Pancreas (tissue), 10 donors: ENCODE measurements at regions not wholly inside any gene's neighbourhood (a gene's known extent, or its start where the extent isn't known, plus 50 kb on each side); places are given as distances from the start of the nearest gene placed in this dataset.

Experiments
- ATAC-seq, 4 donors: fragments of 200-7000 bp; cut with Tn5 transposase; one replicate each; pipeline versions ENCODE4 v1.8.0 to v1.9.1; 2020; ENCODE audit warnings: mild to moderate bottlenecking in 4 of 4, moderate library complexity in 4 of 4
- DNase-seq, 6 donors: peaks; one replicate each; pipeline ENCODE4 v3.0.0-alpha.2; 2020
- FAIRE-seq: peaks from 2 replicates; lab custom pipeline; 2012; peaks lifted over from hg19 to GRCh38; lab: Jason Lieb, UNC
- H3K27ac ChIP-seq, 4 donors: fragments of 200-600 bp; sonication (generic); 1 replicate in 3 of 4; 2 replicates in 1 of 4; pipeline versions ENCODE4 v1.5.0 to v1.8.0; 2020
- H3K27me3 ChIP-seq, 4 donors: fragments of 200-600 bp; one replicate each; pipeline ENCODE4 v1.8.0; 2021
- H3K36me3 ChIP-seq, 3 donors: fragments of 200-600 bp; sonication (generic) in 1 of 3; one replicate each; pipeline versions ENCODE4 v1.5.0 to v1.8.0; 2020 to 2021
- H3K4me1 ChIP-seq, 3 donors: fragments of 200-600 bp; one replicate each; pipeline ENCODE4 v1.8.0; 2021
- H3K4me3 ChIP-seq, 4 donors: fragments of 200-600 bp; sonication (generic) in 2 of 4; one replicate each; pipeline versions ENCODE4 v1.5.0 to v1.8.0; 2020 to 2021
- H3K9me3 ChIP-seq, 4 donors: fragments of 200-600 bp; one replicate each; pipeline ENCODE4 v1.8.0; 2021
- CTCF ChIP-seq, 4 donors: fragments of 200-600 bp; sonication (generic) in 3 of 4; IDR thresholded peaks; one replicate each; pipeline versions ENCODE4 v1.5.0 to v1.8.0; 2021; ENCODE audit warnings: antibody characterized with exemption in 4 of 4
- WGBS, 2 donors: extraction: QIAGEN DNeasy Blood & Tissue Kit; methylation state at CpG; one replicate each; pipeline ENCODE4 v1.1.7; 2013; 5-methylcytosine and 5-hydroxymethylcytosine counted together
- intact Hi-C, 3 donors: fragments of 100-400 bp; cut with DNase I; formaldehyde crosslinking; loops; one replicate each; pipeline versions ENCODE4 v1.11.1 to v1.14.2; 2022
- donor health status: healthy with polysubstance abuse.
- donor health status: DM: no; HTN: no; CAD: no; lungs with moderate emphysema.
- donor health status: DM: no; HTN: no; CAD: no.
- donor health status: control.
- donor health status: control.
- donor health status: Bipolar disorder and iron deficiency.
- donor health status: DM: yes; HTN: yes; CAD: no.
- donor health status: DM: no; HTN: no; CAD: no.
- donor health status: DM: no; HTN: no; CAD: no.
- donor health status: DM: yes; HTN: yes; CAD: no.

DNA sequence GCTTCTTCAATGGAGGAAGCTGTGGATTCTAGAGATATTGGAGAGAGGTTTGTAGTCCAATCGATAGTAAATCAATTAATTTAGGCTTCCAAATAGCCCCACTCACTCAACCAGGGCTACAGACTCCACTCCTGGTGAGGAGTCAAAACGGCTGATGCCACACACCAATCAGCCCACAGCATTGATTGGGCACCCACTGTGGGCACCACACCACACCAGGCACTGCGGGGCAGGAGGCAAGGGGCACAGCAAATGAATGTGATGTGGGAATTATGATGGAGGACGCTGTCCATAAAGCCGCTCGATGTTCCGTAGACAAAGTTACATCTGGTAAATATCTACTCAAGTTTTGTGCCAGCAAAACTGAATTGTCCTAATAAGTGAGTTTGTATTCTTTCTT, 547.3 kb upstream of the CADM1 start:
- H3K4me3 ChIP-seq, result no peak overlapping the region
- no peak overlapping the region for H3K27ac ChIP-seq
- WGBS, 2 donors, result 68 to 79% methylated on average over 7 of the region's 7 CpGs
- TF ChIP-seq CTCF (IDR thresholded peaks at IDR 0.05), result no peak
- no peak for ATAC-seq
- H3K27me3 ChIP-seq, result no peaks in the 10 kb centered on the region
- no peak for DNase-seq
- H3K36me3 ChIP-seq, result no peaks in the 10 kb centered on the region
- no peaks in the 10 kb centered on the region for H3K9me3 ChIP-seq
- intact Hi-C loops, result no loop called here
- H3K4me1 ChIP-seq, result no peaks in the 10 kb centered on the region
- FAIRE-seq, result no peak

- H3K27ac ChIP-seq, result no peak overlapping the region
- no peak for ATAC-seq
- no peaks in the 10 kb centered on the region for H3K27me3 ChIP-seq
- H3K4me1 ChIP-seq, result no peaks in the 10 kb centered on the region
- TF ChIP-seq CTCF (IDR thresholded peaks at IDR 0.05), result no peak
- H3K4me3 ChIP-seq, result no peak overlapping the region
- H3K36me3 ChIP-seq, result no peaks in the 10 kb centered on the region
- intact Hi-C loops, result no loop called here
- DNase-seq, result no peak
- WGBS, 2 donors, result 13 to 24% methylated on average over 1 of the region's 1 CpG
- H3K9me3 ChIP-seq, result no peaks in the 10 kb centered on the region
- no peak for FAIRE-seq
These were observed 545.2 kb upstream of the CADM1 start for GRCh38 chr11:116049383-116049782.

GRCh38 chr11:116046127-116046526, 541.9 kb upstream of the CADM1 start:
- H3K27ac ChIP-seq, result no peak overlapping the region
- intact Hi-C loops, result no loop called here
- no peak for TF ChIP-seq CTCF (IDR thresholded peaks at IDR 0.05)
- WGBS, 2 donors, result 73 to 81% methylated on average over 6 of the region's 6 CpGs
- DNase-seq, result no peak
- H3K4me1 ChIP-seq, result no peaks in the 10 kb centered on the region
- ATAC-seq, result no peak
- FAIRE-seq, result no peak
- H3K4me3 ChIP-seq, result no peak overlapping the region
- no peaks in the 10 kb centered on the region for H3K36me3 ChIP-seq
- H3K9me3 ChIP-seq, result no peaks in the 10 kb centered on the region
- H3K27me3 ChIP-seq, result no peaks in the 10 kb centered on the region

- no peak for FAIRE-seq
- intact Hi-C loops, result no loop called here
These were observed 540.7 kb upstream of the CADM1 start for GRCh38 chr11:116044941-116045340.

DNA sequence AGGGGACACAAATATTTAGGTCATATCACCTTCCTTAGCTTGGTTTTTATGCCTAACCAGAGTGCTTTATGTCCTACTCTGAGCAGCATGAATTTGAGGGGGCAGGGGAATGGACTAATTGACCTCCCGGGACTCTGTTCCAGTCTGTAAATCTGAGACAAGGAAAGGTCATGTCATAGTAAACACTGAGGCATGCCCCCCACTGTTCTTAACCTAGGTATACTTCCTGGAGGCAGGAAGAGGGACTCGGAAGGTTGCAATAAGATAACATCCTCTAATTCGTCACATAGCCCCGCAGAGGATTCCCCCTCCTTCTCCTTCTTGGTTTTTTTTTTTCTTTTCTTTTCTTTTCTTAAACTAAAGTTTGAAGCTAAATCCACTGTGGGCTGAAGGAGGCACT, 540.3 kb upstream of the CADM1 start:
- Histone ChIP-seq H3K4me3 (no peak overlapping the region), H3K9me3 (no peaks in the 10 kb centered on the region), H3K27ac (no peak overlapping the region), H3K27me3 (no peaks in the 10 kb centered on the region), H3K36me3 (no peaks in the 10 kb centered on the region), H3K4me1 (no peaks in the 10 kb centered on the region)
- DNase-seq, result no peak
- FAIRE-seq, result no peak
- intact Hi-C loops, result no loop called here
- 31 to 34% methylated on average over 4 of the region's 4 CpGs for WGBS, 2 donors
- no peak for ATAC-seq
- TF ChIP-seq CTCF (IDR thresholded peaks at IDR 0.05), result no peak

More at GRCh38 chr11:116044941-116045340, 540.7 kb upstream of the CADM1 start:
- no peak for DNase-seq
- H3K4me1 ChIP-seq, result no peaks in the 10 kb centered on the region
- H3K27ac ChIP-seq, result no peak overlapping the region
- 33 to 39% methylated on average over 10 of the region's 10 CpGs for WGBS, 2 donors
- H3K27me3 ChIP-seq, result no peaks in the 10 kb centered on the region
- peak in 1 of 4 donors; percentile 27 for ATAC-seq
- no peaks in the 10 kb centered on the region for H3K9me3 ChIP-seq
- no peaks in the 10 kb centered on the region for H3K36me3 ChIP-seq
- TF ChIP-seq CTCF (IDR thresholded peaks at IDR 0.05), result no peak
- no peak overlapping the region for H3K4me3 ChIP-seq
